A673 (cell line): ENCODE measurements at regions not wholly inside any gene's neighbourhood (a gene's known extent, or its start where the extent isn't known, plus 50 kb on each side); places are given as distances from the start of the nearest gene placed in this dataset.

Experiments used
- BruUV-seq: library from RNA; stranded (reverse); fragments of 400-500 nt; replicated peaks from 2 replicates; lab custom pipeline; 2021; lab: Mats Ljungman, UMichigan
- CTCF ChIA-PET: fragments of 300-600 bp; sonication (Branson Sonifier 250); formaldehyde crosslinking; loops from one replicate; lab custom pipeline; 2022; ENCODE audit warnings: antibody characterized with exemption; lab: Charles Lee
- POLR2A ChIA-PET: fragments of 300-600 bp; sonication (Branson Sonifier 250); formaldehyde crosslinking; loops from one replicate; lab custom pipeline; 2022; ENCODE audit warnings: antibody characterized with exemption; ENCODE audit not compliant: low non-redundant PET; lab: Charles Lee
- DNase-seq: peaks from one replicate; pipeline ENCODE4 v3.0.0-alpha.2; 2015; ENCODE audit warnings: low spot score
- H3K27ac ChIP-seq: fragments of 200-600 bp; sonication (generic); 2 replicates; pipeline ENCODE4 v1.5.1; 2016; ENCODE audit warnings: mixed run types, low read depth, mild to moderate bottlenecking, mixed read lengths, antibody characterized with exemption, low read length; ENCODE audit not compliant: poor library complexity, severe bottlenecking
- H3K27me3 ChIP-seq: fragments of 200-600 bp; sonication (generic); replicated peaks from 2 replicates; pipeline ENCODE4 v1.6.1; 2017; ENCODE audit warnings: mixed run types, low read depth, mild to moderate bottlenecking, mixed read lengths, antibody characterized with exemption, low read length; ENCODE audit not compliant: insufficient read depth, poor library complexity
- H3K36me3 ChIP-seq: fragments of 200-600 bp; sonication (generic); 2 replicates; pipeline ENCODE4 v1.6.1; 2016; ENCODE audit warnings: mixed run types, mild to moderate bottlenecking, mixed read lengths, antibody characterized with exemption, low read length; ENCODE audit not compliant: insufficient read depth, poor library complexity, severe bottlenecking
- H3K4me1 ChIP-seq: fragments of 200-600 bp; sonication (generic); 2 replicates; pipeline ENCODE4 v1.6.1; 2017; ENCODE audit warnings: mixed run types, mild to moderate bottlenecking, mixed read lengths, antibody characterized with exemption, low read length; ENCODE audit not compliant: insufficient read depth, poor library complexity, severe bottlenecking
- H3K4me3 ChIP-seq: fragments of 200-600 bp; sonication (generic); 2 replicates; pipeline ENCODE4 v1.5.1; 2016; ENCODE audit warnings: low read depth, mixed run types, mild to moderate bottlenecking, mixed read lengths, low read length; ENCODE audit not compliant: poor library complexity, severe bottlenecking
- H3K9me3 ChIP-seq: fragments of 200-600 bp; sonication (generic); 2 replicates; pipeline ENCODE4 v1.6.1; 2016; ENCODE audit warnings: mixed run types, low read depth, mild to moderate bottlenecking, mixed read lengths, antibody characterized with exemption, low read length; ENCODE audit not compliant: poor library complexity, severe bottlenecking
- CTCF ChIP-seq: fragments of 300-800, 200-600 bp; sonication (generic); conservative IDR thresholded peaks from 2 replicates; pipeline ENCODE4 v1.5.1; 2017; ENCODE audit warnings: low read depth, mild to moderate bottlenecking, antibody characterized with exemption, low read length, moderate library complexity, mixed read lengths
- EZH2 ChIP-seq: fragments of 200-600 bp; sonication (generic); IDR thresholded peaks from 2 replicates; pipeline ENCODE4 v1.6.1; 2017; ENCODE audit warnings: borderline replicate concordance, low read depth, mild to moderate bottlenecking, mixed read lengths, antibody characterized with exemption, low read length; ENCODE audit not compliant: poor library complexity, severe bottlenecking
- intact Hi-C: fragments of 100-400 bp; cut with micrococcal nuclease; formaldehyde crosslinking; loops from one replicate; pipeline ENCODE4 v1.10.0; 2022; ENCODE audit not compliant: unreplicated experiment

GRCh38 chr15:91611561-91612323 is 241.8 kb upstream of the SLCO3A1 start:
- no peak overlapping the region for H3K27ac ChIP-seq
- POLR2A ChIA-PET = no interaction called here

GRCh38 chr15:91620229-91620628 is 233.3 kb upstream of the SLCO3A1 start:
- Histone ChIP-seq H3K4me3 (no peak overlapping the region), H3K27ac (no peak overlapping the region), H3K4me1 (no peaks in the 10 kb centered on the region), H3K9me3 (no peaks in the 10 kb centered on the region), H3K27me3 (no peaks in the 10 kb centered on the region), H3K36me3 (no peaks in the 10 kb centered on the region)
- BruUV-seq = no TSS peak
- CTCF ChIA-PET = no interaction called here
- TF ChIP-seq CTCF = no peak
- TF ChIP-seq EZH2 = no peak
- peak; percentile 41 for DNase-seq
- intact Hi-C loops = no loop called here
- POLR2A ChIA-PET = no interaction called here

More at GRCh38 chr15:91611561-91612323, 241.8 kb upstream of the SLCO3A1 start:
- Histone ChIP-seq H3K36me3 (no peaks in the 10 kb centered on the region), H3K9me3 (no peaks in the 10 kb centered on the region), H3K27me3 (no peaks in the 10 kb centered on the region), H3K4me1 (no peaks in the 10 kb centered on the region), H3K4me3 (no peak overlapping the region)
- no TSS peak for BruUV-seq
- TF ChIP-seq CTCF (no peak), EZH2 (no peak)
- CTCF ChIA-PET = no interaction called here
- intact Hi-C loops = no loop called here
- no peak for DNase-seq

- peaks cover 2% of the 10 kb centered on the region for H3K4me1 ChIP-seq
- CTCF ChIA-PET = no interaction called here
- DNase-seq = no peak
Observed at GRCh38 chr15:91622235-91622634, 231.3 kb upstream of the SLCO3A1 start.

More at GRCh38 chr15:91622235-91622634, 231.3 kb upstream of the SLCO3A1 start:
- POLR2A ChIA-PET = interaction anchor here (0.6 kb wide), 1 partner anchor 16 kb away, joined by 5 read pairs; no protein-coding TSS in a partner anchor
- no peaks in the 10 kb centered on the region for H3K27me3 ChIP-seq
- H3K27ac ChIP-seq = no peak overlapping the region
- no TSS peak for BruUV-seq
- no peak for TF ChIP-seq EZH2
- no peaks in the 10 kb centered on the region for H3K36me3 ChIP-seq
- no peak overlapping the region for H3K4me3 ChIP-seq
- no peaks in the 10 kb centered on the region for H3K9me3 ChIP-seq
- intact Hi-C loops = no loop called here
